ENCODE measurements at regions not wholly inside any gene's neighbourhood (a gene's known extent, or its start where the extent isn't known, plus 50 kb on each side); places are given as distances from the start of the nearest gene placed in this dataset.

GRCh38 chr9:4382722-4383317, 83.0 kb upstream of the GLIS3 start:
- H3K9me3 Mint-ChIP-seq, result no peaks in the 10 kb centered on the region
- H3K4me1 Mint-ChIP-seq, result no peaks in the 10 kb centered on the region
- H3K27me3 Mint-ChIP-seq (ENCODE audit: low read depth, poor library complexity), result peaks cover 7% of the 10 kb centered on the region
- no peak overlapping the region for H3K27ac Mint-ChIP-seq
- H3K36me3 Mint-ChIP-seq (ENCODE audit: low read depth), result no peaks in the 10 kb centered on the region
- DNase-seq, result no peak
- peak; percentile 47 for TF ChIP-seq CTCF (IDR thresholded peaks at IDR 0.05)
- H3K4me3 Mint-ChIP-seq, result no peak overlapping the region

GRCh38 chr9:4381744-4382143, 81.9 kb upstream of the GLIS3 start:
- no peaks in the 10 kb centered on the region for H3K36me3 Mint-ChIP-seq (ENCODE audit: low read depth)
- H3K27ac Mint-ChIP-seq, result no peak overlapping the region
- H3K4me3 Mint-ChIP-seq, result no peak overlapping the region
- no peak for TF ChIP-seq CTCF (IDR thresholded peaks at IDR 0.05)
- no peaks in the 10 kb centered on the region for H3K4me1 Mint-ChIP-seq
- H3K9me3 Mint-ChIP-seq, result no peaks in the 10 kb centered on the region
- no peak for DNase-seq
- peaks cover 4% of the 10 kb centered on the region for H3K27me3 Mint-ChIP-seq (ENCODE audit: low read depth, poor library complexity)

GRCh38 chr9:4380406-4380805, 80.5 kb upstream of the GLIS3 start:
- H3K4me1 Mint-ChIP-seq, result peaks cover 5% of the 10 kb centered on the region
- no peak for DNase-seq
- TF ChIP-seq CTCF (IDR thresholded peaks at IDR 0.05), result no peak
- H3K9me3 Mint-ChIP-seq, result no peaks in the 10 kb centered on the region
- H3K36me3 Mint-ChIP-seq (ENCODE audit: low read depth), result no peaks in the 10 kb centered on the region
- peaks cover 4% of the 10 kb centered on the region for H3K27me3 Mint-ChIP-seq (ENCODE audit: low read depth, poor library complexity)
- H3K27ac Mint-ChIP-seq, result no peak overlapping the region
- H3K4me3 Mint-ChIP-seq, result no peak overlapping the region

GRCh38 chr9:4375424-4376200, 75.7 kb upstream of the GLIS3 start:
- peak; percentile 56 for TF ChIP-seq CTCF (IDR thresholded peaks at IDR 0.05)
- no peak for DNase-seq
- no peaks in the 10 kb centered on the region for H3K36me3 Mint-ChIP-seq (ENCODE audit: low read depth)
- H3K4me1 Mint-ChIP-seq, result peaks cover 5% of the 10 kb centered on the region
- H3K27ac Mint-ChIP-seq, result no peak overlapping the region
- peaks cover 9% of the 10 kb centered on the region for H3K27me3 Mint-ChIP-seq (ENCODE audit: low read depth, poor library complexity)
- no peak overlapping the region for H3K4me3 Mint-ChIP-seq
- no peaks in the 10 kb centered on the region for H3K9me3 Mint-ChIP-seq

GRCh38 chr9:4371108-4371507, 71.2 kb upstream of the GLIS3 start:
- Mint-ChIP-seq H3K36me3 (ENCODE audit: low read depth) (no peaks in the 10 kb centered on the region), H3K4me1 (peaks cover 5% of the 10 kb centered on the region), H3K4me3 (no peak overlapping the region), H3K27me3 (ENCODE audit: low read depth, poor library complexity) (peaks cover 5% of the 10 kb centered on the region), H3K9me3 (peaks cover 4% of the 10 kb centered on the region), H3K27ac (no peak overlapping the region)
- no peak for DNase-seq
- no peak for TF ChIP-seq CTCF (IDR thresholded peaks at IDR 0.05)

GRCh38 chr9:4370501-4370900, 70.6 kb upstream of the GLIS3 start:
- Mint-ChIP-seq H3K9me3 (peaks cover 4% of the 10 kb centered on the region), H3K27ac (no peak overlapping the region), H3K4me3 (no peak overlapping the region), H3K4me1 (no peaks in the 10 kb centered on the region), H3K27me3 (ENCODE audit: low read depth, poor library complexity) (peaks cover 5% of the 10 kb centered on the region), H3K36me3 (ENCODE audit: low read depth) (no peaks in the 10 kb centered on the region)
- TF ChIP-seq CTCF (IDR thresholded peaks at IDR 0.05), result no peak
- DNase-seq, result no peak
